H54 (cell line): ENCODE measurements at regions not wholly inside any gene's neighbourhood (a gene's known extent, or its start where the extent isn't known, plus 50 kb on each side); places are given as distances from the start of the nearest gene placed in this dataset.

ENCODE experiments used
- DNase-seq: peaks from one replicate; pipeline ENCODE4 v3.0.0; 2011; ENCODE audit warnings: low spot score, mixed read lengths; ENCODE audit not compliant: insufficient read length
- FAIRE-seq: peaks from 3 replicates; lab custom pipeline; 2011; peaks lifted over from hg19 to GRCh38; lab: Jason Lieb, UNC
- POLR2A ChIP-seq: IDR thresholded peaks from 2 replicates; pipeline ENCODE4 v1.6.1; 2011; ENCODE audit warnings: low read depth, mild to moderate bottlenecking, low read length

GRCh38 chr7:131224996-131225395 is 102.7 kb upstream of the MKLN1 start:
- FAIRE-seq = no peak

DNA sequence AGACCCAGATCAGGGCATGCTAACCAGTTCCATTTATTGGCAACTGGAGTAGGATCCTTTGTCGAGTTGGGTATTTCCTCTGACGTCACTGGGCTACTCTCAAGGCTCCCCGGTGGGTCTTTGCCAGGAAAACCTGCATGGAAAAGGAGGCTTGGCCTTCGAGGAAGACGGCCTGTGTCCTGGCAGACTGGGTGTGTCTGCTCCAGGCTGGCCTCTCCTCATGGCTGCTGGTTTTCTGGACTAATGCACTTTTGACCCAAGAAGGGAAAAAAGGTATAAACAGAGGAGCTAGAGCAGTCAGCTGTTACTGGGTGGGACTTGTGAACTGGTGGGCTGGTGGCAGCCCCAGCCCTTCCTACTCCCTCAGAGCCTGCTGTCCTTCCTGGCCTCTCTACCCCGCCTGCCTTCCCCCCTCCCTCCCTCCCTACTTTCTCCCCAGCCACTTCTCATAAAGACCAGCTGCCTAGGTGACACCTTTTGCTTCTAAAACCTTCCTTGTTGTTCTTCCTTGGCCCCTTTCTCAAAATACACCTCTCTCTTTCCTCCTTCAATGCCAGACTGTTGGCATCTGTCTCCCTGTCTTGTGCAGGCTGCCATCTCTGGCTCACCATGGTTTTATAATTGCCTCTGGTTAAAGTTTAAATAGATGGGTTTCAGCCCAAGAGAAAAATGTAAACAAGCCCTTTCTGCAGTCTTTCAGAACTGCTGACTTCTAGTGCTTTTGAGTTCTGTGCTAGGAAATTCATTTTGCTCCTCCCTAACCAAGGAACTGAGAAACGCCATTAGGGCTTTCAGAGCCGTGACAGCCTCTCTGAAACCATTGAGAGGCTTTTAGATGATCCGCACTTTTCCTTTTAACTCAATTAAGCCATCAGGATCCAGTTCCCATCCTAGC is 101.8 kb upstream of the MKLN1 start:
- FAIRE-seq = no peak
- DNase-seq = no peak

More at GRCh38 chr7:131224996-131225395, 102.7 kb upstream of the MKLN1 start:
- DNase-seq = no peak
- no peak for TF ChIP-seq POLR2A

GRCh38 chr7:131226514-131226865 is 101.2 kb upstream of the MKLN1 start:
- FAIRE-seq = no peak
- no peak for TF ChIP-seq POLR2A
- no peak for DNase-seq

More for the DNA sequence above, 101.8 kb upstream of the MKLN1 start:
- no peak for TF ChIP-seq POLR2A

GRCh38 chr7:131231381-131232220 is 96.1 kb upstream of the MKLN1 start:
- no peak for TF ChIP-seq POLR2A
- DNase-seq (no peak), FAIRE-seq (no peak)

DNA sequence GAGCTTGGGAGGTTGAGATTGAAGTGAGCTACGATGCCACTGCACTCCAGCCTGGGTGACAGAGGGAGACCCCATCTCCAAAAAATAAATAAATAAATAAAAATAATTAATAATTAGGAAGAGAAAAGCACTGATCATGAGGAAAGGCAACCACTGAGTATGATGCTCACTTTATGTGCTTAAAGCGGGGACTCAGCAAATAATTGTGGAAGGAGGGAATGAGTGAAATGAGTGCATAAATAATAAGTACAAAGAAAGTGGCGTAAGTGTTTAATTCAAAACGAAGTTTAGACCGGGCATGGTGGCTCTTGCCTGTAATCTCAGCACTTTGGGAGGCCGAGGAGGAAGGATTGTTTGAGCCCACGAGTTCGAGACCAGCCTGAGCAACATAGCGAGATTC is 94.9 kb upstream of the MKLN1 start:
- no peak for TF ChIP-seq POLR2A
- FAIRE-seq (no peak), DNase-seq (no peak)

GRCh38 chr7:131233193-131233592 is 94.5 kb upstream of the MKLN1 start:
- DNase-seq = no peak
- no peak for TF ChIP-seq POLR2A
- FAIRE-seq = no peak

GRCh38 chr7:131234719-131235488 is 92.8 kb upstream of the MKLN1 start:
- TF ChIP-seq POLR2A = no peak

DNA sequence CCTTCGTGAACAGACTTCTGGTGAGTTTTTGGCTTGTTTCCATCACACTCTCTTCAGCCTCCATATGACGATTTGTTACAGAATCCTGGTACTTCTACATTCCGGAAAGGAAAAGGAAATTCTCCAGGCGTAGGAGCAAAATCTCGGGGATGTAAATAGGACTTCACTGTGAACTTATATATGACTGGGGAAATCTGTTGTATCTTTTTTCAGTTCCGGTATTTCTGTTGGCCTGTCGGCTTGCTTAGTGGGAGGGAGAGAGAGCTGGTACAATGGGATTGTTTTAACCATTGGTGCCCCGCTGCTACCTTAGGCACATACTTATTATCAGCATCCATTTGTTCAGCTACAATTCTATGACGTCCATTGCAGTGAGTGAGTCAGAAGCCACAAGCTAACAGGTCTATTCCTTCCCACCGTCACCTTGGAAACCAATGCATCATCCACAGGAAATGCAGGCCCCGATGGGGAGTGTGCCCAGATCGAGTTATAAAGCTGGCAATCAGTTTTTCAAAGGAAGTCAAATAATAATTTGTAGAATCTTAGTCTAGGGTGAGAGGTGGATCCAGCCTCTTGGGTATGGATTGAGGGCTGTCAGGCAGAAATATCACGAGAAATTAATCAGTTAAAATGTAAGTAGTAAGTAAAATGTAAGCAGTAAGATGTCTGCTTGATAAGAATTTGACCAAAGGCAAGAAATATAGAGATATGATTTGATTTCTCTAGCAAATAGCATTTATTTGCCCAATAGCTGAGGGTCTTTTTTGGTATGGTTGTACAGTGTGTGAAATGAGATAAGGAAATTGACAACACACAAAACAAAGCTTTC is 92.0 kb upstream of the MKLN1 start:
- no peak for TF ChIP-seq POLR2A
- FAIRE-seq (peak; percentile 84), DNase-seq (peak; percentile 69)

More at GRCh38 chr7:131234719-131235488, 92.8 kb upstream of the MKLN1 start:
- no peak for DNase-seq
- FAIRE-seq = no peak

DNA sequence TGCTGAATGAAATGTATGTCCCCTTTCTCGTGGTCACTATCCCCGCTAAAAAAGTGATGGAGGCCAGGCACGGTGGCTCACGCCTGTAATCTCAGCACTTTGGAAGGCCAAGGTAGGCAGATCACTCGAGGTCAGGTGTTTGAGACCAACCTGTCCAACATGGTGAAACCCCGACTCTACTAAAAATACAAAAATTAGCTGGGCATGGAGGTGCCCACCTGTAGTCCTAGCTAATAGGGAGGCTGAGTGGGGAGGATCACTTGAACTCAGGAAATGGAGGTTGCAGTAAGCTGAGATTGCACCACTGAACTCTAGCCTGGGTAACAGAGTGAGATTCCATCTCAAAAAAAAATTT is 91.4 kb upstream of the MKLN1 start:
- FAIRE-seq = no peak
- TF ChIP-seq POLR2A = no peak
- no peak for DNase-seq

DNA sequence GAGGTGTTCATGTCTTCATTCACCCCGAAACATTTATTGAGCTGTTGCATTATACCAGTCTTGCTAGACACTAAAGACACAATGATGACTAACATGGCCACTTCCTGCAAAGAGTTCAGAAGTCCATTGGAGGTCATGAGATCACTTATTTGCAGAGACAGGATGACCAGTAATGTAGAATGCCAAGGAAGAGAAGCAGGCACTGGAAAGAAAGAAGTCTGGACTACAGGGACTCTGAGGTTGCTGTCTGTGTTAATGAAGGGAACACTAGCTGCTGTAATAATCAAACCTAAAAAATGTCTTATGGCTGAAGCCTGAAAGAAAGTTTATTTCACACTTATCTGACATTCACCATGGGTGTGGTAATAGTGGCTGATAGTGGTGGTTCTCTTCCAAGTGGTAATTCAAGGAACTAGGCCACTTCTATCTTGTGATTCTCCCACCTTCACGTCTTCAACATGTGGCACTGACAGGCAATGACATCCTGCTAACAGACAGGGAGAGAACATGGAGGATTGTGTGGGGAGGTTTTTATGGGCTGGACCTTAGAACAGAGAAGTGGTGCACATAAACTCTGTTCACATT is 89.2 kb upstream of the MKLN1 start:
- TF ChIP-seq POLR2A = no peak
- FAIRE-seq (no peak), DNase-seq (peak; percentile 58)

DNA sequence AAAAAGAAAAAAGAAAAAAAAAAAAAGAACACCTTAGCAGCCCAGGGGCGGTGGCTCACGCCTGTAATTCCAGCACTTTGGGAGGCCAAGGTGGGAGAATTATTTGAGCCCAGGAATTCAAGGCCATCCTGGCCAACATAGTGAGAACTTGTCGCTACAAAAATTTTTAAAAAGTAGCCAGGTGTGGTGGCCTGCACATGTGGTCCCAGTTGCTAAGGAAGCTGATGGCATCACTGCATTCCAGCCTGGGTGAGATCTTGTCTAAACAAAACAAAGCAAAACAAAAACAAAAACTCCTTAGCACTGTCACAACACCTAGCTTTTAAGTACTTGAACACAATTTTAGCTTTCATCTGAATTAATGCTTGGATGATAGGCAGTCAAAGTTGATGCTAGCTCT is 86.3 kb upstream of the MKLN1 start:
- DNase-seq = no peak
- no peak for TF ChIP-seq POLR2A
- no peak for FAIRE-seq

GRCh38 chr7:131242123-131242650 is 85.5 kb upstream of the MKLN1 start:
- no peak for TF ChIP-seq POLR2A
- DNase-seq (no peak), FAIRE-seq (no peak)
